Esophagus muscularis mucosa (tissue), 3 donors: ENCODE measurements at regions not wholly inside any gene's neighbourhood (a gene's known extent, or its start where the extent isn't known, plus 50 kb on each side); places are given as distances from the start of the nearest gene placed in this dataset.

Experiments
- CTCF ChIP-seq, 3 experiments: fragments of 200-600 bp in 2 of 3; fragments of 450-650 bp in 1 of 3; sonication (generic) in 2 of 3; IDR thresholded peaks; one replicate each; pipeline ENCODE4 v1.5.1; 2017 to 2019; ENCODE audit warnings: antibody characterized with exemption in 3 of 3, mild to moderate bottlenecking in 2 of 3, moderate library complexity in 1 of 3
- POLR2A ChIP-seq: fragments of 450-650 bp; IDR thresholded peaks from one replicate; pipeline ENCODE4 v1.6.1; 2017; ENCODE audit warnings: antibody characterized with exemption, moderate library complexity, mild to moderate bottlenecking, low read depth
- POLR2AphosphoS5 ChIP-seq, 2 donors: sonication (generic); formaldehyde crosslinking; IDR thresholded peaks; one replicate each; pipeline ENCODE4 v1.6.1; 2017; ENCODE audit warnings: antibody characterized with exemption in 2 of 2

- TF ChIP-seq POLR2AphosphoS5 (IDR thresholded peaks at IDR 0.05) (no peak), CTCF (IDR thresholded peaks at IDR 0.05) (no peak), POLR2A (no peak)
These were observed 1459.0 kb downstream of the TSPY10 start for GRCh38 chrY:10986655-10987054.
